HG03039 (cell line): ENCODE measurements at regions not wholly inside any gene's neighbourhood (a gene's known extent, or its start where the extent isn't known, plus 50 kb on each side); places are given as distances from the start of the nearest gene placed in this dataset.

Source experiments
- ATAC-seq: cut with Tn5 transposase; IDR thresholded peaks from one replicate; pipeline ENCODE4 v1.9.1; 2021; ENCODE audit warnings: mild to moderate bottlenecking, moderate library complexity; ENCODE audit not compliant: unreplicated experiment

DNA sequence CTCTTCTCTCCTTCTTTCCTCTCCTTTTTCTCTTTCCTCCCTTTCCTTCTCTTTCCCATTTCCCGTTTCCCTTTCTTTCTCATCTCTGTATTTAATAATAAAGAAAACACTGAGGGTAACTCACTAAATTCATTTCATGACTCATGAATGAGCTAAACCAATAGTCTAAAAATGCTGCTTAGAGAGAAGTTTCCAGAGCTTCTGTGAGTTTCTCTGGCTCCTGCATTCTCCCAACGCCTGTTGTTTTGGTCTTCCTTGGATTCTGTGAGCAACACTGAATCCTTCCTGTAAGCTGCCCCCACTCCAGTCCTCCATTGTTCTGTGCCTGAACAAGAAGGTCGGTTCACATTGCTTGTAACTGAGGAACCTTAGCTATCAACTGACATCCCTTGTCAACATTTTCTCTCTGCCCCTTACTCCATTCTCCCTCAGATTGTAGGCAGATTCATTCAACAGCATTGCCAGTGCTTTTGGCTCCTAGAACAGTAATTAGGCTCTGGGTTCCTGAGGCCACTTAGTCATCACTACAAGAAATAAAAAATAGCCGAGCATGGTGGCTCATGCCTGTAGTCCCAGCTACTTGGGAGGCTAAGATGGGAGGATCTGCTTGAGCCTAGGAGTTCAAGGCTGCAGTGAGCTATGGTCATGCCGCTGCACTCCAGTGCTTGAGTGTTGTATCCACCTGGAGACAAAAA, 237.7 kb upstream of the KLF4 start:
- ATAC-seq, result no peak

DNA sequence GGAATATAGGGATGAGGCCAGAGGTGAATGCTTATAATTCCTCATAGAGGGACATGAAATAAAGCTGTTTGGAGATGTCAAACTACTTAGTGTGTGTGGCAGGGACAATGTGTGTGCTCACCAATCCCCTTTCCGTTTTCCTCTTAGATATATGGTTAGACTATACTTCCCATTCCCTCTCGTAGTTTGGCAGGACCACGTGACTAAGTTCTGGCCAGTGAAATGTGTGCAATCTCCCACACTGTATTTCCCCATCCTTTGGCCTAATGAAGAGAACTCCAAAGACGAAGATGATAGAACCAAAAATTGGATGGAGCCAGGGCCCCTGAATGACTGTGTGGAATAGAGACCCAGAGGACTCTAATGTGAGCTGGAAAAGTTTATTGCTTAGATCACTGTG, 233.4 kb upstream of the KLF4 start:
- no peak for ATAC-seq

DNA sequence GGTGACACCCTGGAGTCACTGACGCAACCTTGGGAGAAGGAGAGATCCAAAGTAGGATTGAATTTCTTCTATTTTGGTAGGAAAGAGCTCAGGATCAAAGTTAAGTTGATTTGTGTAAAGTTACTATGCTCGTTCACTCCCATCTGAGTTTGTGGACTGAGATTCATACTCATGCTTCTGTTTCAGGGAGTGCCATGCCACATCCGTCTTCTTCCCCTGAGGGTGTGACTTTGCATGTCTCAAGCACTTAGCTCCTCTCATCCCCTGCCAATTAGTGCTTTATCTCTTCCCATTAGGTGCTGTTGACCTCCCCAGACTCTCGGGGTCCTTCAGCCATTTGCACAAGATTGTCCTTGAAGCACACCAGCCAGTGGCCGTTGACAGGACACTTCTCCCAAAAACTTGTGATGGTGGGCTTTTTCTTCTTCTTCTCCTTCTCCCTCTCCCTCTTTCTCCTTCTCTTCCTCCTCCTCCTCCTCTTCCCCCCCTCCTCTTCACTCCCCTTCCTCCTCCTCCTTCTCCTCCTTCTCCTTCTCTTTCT, 232.2 kb upstream of the KLF4 start:
- ATAC-seq, result no peak

DNA sequence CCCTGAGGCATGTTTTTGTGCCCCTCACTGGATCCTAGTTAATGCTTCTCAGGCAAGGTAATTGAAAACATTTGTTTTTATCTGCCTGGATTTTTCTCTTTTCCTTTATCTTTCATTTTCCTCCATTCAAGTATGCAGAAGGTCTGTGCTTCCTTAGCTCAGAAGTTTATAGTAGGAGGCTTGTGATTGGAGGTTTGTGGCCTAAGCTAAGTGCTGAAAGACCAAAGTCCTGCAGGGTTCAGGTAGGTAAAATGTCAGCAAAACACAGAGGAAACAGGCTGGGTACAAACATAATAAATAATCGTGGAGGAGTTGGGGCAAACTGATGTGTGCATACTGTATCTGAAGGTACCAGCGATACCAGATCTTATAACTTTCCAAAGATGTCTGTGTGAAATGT, 230.9 kb upstream of the KLF4 start:
- ATAC-seq, result no peak

DNA sequence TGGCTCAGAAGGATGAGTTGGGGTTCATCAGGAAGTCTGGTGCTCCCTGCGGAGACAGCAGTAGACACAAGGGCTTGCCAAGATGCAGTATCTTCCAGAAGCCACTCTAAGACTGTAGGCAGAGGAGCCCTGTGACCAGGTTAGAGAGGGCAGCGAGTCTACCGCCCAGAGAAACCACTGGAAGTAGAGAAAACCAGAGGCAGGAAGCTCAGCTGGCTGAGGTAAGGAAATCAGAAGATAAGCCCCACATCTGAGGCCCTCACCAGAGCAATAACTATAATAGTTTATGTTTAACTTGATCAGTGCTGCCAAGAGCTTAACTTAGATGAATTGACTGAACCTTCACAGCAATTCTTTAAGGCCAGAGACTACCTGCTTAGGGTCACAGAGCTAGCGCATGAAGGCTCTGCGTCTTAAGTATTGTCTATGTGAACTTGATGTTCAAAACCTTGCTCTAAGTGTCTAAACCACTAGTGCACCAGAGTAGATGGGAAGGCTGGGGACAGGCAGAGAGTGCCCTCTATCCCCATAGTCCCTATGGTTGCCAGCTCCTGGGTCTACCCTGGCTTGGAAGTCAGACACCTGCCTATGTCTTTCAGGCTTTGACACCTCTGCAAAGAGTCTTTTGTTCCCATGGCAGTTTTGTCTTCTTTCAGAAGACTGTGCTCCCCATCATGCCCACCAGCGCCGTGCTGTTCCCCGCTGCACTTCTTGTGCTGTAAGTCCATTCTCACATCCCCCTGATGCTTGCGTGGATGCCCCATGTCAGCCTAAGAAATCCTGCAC, 228.2 kb upstream of the KLF4 start:
- no peak for ATAC-seq

DNA sequence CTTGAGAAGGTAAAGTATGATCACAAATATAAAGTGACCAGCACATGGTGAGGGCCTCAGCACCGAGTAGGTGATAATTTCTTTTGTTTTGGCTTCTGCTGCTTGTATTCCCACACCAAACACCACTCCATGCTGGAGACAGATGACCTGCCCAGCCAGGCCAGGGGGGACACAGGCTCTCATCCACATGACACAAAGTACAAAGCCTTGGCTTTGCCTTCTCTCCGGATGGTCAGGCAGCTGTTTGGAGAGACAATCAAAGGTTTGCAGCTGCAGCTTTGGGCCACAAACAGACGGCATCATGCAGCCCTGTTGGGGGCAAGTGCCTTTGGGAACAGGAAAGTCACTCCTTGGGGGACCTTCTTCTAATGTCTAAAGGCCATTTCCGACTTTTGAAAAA, 226.2 kb upstream of the KLF4 start:
- no peak for ATAC-seq

DNA sequence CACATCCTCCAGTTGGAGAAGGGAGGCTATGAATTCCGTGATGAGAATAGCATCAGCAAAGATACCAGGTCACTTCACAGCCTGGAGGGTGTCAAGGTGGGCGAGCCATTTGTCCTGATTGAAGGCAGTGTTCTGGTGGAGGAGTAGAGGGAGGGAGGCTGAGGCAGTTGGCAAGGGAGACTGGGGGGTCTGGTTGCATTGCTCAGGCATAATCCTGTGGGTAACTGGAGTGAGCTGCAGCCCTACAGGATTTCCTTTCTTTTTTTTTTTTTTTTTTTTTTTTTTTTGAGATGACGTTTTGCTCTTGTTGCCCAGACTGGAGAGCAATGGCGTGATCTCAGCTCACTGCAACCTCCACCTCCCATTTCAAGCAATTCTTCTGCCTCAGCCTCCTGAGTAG, 223.9 kb upstream of the KLF4 start:
- no peak for ATAC-seq

DNA sequence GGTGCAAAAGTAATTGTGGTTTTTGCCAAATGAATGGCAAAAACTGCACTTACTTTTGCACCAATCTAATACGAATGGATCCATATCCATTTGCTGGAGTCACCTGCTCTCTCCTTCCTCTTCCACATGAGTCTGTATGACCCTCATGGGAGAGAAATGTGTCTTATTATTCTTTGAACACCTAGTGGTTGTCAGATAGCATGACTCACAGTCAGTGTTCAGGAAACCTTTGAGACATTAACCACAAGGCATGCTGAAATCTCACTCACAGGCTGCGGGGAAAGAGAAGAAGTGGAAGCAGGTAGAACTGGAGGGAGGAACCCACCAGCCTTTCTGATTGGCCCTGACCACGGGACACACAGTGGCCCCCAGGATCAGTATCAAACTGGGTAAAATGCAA, 222.8 kb upstream of the KLF4 start:
- no peak for ATAC-seq

DNA sequence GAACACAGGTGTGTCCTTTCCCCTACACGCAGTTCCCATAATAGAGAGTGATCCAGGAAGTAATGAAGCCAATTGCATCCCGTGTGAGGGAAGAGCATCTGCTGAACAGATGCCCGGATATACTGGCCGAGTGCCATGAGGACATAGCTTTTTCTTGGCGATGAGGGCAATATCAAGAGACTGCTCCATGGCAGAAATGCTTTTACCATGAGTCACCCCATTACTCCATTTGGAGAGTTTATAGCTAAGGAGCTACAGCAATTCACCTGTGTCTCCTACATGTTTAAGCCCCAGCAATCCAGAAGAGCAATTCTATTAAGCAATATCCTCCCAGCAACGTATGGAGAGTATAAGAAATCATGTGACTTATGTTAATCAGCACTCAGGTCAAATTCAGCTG, 222.0 kb upstream of the KLF4 start:
- no peak for ATAC-seq

DNA sequence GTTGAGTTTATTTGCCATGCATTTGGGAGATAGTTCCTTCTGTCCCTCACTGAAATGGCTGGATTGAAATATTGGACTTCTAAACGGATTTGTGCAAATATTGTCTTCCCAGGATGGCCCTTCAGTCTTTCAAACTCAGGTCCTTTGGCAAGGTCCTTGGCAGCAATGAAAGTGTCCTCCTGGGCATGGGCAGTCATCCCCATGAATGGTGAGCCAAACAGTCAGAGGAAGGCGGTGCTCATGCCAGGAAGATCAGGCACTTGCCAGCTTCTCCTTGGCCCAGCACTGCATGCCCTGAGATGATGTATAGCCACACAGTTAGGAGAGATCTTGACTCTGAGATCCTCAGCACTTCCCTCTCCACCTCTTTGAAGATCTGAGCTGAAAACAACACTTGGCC, 221.4 kb upstream of the KLF4 start:
- ATAC-seq, result no peak

DNA sequence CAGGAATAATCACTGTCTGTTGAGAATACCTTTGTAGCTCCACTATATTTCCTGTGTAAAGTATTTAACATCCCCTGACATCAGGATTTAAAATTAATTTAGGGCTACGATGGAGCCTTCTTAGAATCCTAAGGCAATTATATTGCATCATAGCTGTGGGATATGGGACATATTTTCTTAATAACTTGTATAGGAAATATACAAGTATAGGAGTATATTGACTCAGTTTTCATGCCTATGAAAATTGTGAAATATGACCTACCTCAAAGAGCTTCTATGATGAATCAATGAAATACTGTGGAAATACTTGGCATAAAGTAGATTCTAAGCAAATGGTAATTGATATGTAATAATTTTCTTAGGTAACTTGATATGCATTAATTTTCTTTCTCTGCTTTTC, 221.0 kb upstream of the KLF4 start:
- ATAC-seq, result no peak

DNA sequence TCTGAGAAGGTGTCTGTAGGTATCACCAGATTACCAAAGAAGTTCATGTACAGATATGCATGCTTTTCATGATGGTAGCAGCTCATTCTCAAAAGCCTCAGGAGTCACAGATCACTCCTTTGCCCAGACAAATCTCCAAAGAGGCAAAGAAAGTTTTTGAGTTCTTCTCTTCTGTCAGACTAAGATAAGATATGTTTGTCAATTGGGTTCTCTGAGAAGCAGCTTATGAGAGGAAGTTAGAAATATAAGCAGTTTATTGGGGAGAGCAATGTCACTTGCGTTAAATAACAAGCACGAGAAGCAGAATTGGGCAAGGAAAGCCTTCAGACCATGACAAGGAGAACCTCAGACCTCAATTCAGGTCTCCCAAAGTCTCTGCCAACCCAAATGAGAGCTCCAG, 219.2 kb upstream of the KLF4 start:
- no peak for ATAC-seq

DNA sequence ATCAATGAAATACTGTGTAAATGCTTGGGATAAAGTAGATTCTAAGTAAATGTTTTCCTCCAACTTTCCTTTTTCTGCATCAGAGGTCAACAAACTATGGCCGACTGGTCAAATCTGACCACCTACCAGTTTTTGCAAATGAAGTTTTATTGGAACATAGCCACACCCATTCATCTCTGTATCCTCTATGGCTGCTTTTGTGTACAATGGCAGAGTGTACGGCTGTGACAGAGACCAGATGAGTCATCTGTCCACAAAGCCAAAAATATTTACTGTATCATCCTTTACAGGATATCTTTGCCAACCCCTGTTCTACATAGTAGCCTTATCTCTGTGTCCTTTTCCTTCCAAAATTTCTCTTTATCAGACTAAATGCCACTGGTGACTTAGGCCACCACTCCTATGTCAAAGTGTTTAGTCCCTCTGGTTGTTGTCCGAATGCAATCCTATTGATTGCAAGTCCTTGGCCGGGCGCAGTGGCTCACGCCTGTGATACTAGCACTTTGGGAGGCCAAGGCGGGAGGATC, 218.4 kb upstream of the KLF4 start:
- ATAC-seq, result no peak

DNA sequence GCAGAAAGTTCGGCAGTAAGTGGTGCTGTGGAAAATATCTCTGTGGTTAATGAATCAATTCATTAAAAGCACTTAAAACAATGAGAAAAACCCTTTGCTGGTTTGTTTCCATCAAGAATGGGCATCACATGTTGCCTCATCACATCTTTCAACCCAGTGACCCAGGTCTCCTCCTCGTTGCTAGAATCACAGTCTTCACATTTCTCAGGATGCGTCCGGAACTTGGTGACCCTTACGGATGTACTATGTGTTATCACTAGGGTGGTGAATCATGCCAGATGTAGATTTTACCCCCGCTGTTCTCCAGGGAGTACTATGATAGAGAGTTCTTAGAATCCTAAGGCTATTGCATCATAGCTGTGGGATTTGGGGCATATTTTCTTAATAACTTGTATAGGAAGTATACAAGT, 217.9 kb upstream of the KLF4 start:
- no peak for ATAC-seq

DNA sequence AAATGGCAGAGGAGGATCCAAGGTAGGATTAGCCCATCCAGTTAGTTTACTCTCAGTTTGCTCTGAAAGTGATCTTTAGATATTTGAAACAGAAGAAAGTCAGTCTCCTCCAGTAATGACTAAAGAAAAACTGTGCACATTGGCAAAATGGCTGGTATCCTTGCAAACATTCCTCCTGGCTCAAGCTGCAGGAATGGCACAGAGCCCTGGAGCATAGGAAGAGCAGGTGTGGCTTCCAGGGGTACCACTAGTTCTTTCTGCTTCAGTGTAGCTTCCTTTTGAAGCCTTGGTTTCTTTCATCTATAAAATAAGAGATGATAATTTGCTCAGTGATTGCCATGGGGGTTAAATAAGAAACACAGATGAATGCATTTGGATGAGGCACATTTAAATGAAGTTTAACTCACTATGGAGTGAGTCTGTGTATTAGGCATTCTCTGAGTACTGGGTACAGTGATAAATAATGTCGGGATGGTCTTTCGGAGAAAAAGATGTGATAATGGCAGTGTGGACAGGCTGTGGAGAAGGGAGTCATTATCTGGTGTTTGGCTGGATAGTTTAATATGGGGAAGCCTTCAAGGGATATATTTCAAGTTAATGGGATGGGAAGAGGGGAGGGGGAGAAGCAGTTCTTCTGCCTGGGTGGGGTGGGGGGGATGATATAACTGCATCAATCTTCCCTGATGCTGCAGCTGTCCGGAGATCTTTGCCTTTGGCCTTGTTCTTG, 217.3 kb upstream of the KLF4 start:
- ATAC-seq, result no peak

DNA sequence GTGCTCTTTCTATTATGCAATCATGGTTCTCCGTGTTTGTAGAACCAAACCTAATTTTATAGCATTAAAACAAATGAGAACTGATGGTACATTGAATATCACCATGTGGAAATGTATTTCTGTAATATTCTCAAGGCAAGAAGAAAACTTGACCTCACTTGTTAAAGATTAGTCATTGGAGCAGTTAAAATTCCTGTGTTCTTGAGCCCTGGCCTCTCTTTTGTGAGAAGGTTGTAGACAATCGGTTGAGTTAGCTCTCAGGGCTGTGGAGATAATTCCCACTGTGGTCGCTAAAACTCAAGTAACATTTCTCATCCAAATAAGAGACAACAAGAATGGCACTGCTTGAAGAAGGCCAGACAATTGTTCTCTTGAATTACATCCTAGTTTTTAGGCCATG, 216.0 kb upstream of the KLF4 start:
- no peak for ATAC-seq

DNA sequence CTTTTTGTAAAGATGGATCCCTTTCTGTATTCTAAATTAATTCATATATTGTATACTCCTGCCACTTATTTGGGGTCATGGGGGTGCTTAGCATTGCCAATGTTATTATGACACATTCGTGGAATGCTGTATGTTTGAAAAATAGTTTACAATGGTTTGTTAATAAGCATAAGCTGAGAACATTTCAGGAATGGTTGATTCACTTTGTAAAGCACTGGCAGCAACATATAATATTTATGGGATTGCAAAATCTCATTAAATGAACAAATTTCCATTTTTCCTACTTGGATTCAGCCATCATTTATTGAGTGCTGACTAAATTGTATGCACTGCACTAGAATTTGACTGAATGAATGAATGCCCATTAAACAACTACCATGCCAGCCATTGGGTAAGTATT, 215.2 kb upstream of the KLF4 start:
- no peak for ATAC-seq

DNA sequence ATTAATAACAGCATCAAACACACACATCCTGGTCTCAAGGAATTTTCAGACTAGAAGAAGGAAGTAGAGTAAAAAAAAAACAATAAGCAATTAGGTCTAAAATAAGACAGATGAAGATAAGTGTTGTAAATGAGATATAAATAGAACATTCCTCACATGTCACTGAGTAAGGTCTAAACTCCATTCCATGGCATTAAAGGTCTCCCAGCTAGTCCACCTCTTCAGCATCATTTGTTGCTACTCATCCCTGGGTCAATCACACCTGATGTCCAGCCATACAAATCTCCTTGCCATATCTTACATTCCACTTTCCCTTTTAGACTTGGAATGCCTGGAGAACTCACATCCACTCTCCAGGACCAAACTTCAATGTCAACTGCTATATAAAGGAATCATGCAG, 214.1 kb upstream of the KLF4 start:
- no peak for ATAC-seq

DNA sequence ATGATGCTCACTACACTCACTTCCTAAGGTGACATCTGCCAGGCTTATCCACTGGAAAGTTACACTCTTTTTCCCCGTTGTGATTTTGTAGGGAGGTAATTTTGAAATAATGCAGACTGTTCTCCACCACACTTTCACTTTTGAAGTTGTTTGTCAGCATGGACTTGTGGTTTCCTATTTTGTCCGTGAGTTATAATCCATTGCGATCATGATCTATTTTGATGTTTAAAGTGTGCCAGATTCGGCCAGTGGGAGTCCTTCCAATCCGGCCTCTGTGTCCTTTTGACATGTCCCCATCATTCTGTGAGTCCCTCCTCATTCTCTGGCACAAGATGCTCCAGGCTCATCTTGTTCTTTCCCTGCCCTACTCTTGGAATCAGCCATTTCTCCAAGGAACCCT, 211.3 kb upstream of the KLF4 start:
- ATAC-seq, result no peak

DNA sequence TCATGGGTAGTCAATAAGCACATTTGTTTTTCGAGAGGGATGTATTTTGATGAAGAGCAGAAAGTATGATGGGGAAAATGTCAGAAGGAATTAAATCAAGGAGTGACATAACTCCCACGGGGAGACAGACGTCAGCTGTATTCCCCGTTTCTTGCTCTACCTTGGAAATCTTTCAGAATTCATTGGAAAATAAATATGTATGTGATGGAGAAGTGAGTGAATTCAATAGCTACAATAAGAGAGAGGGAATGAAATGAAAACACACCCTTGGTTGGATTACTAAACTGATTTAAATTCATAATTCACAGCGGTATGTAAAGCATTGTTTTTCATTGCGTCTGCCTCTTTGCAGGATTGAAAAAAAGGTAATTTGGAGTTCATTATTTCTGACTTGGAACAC, 209.7 kb upstream of the KLF4 start:
- ATAC-seq, result no peak

DNA sequence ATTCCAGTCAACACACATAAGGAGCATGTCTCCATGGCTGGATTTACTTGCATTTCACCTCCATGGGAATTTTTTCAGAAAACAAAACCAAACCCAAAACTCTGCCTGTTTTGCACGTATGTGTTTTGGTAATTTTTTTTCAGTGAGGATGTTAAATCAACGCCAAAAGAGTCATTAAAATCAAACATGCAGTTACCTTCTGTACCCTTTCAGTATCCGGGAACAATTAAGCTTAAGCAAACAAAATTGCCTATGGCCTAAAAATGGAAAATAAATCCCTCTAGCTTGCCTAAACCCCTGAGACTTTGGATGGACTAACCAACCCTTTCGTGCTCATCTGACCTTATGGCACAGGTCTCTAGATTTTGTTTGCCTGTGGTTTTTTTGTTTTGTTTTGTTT, 209.2 kb upstream of the KLF4 start:
- ATAC-seq, result no peak

DNA sequence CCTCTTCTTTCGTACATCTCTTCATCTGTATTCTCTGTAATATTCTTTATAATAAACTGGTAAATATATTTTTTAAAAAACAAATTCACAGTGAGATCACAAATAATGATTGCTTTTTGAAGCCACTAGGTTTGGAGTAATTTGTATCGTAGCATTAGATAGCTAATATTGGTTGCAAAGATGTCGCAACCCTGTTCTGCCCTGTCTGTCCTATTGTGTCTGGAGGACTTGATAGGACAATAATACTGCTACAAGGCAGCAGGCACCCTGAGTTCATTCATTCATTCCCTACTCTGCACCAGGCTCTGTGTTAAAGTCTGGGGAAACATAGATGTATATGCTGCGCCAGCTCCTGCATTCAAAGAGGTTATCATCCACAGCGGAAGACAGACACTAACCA, 206.7 kb upstream of the KLF4 start:
- no peak for ATAC-seq
